ENCODE measurements at regions not wholly inside any gene's neighbourhood (a gene's known extent, or its start where the extent isn't known, plus 50 kb on each side); places are given as distances from the start of the nearest gene placed in this dataset.

GRCh38 chr1:5502311-5503194 lies 489.7 kb downstream of the NPHP4 start:
- TF ChIP-seq CTCF (conservative IDR thresholded peaks at IDR 0.05; ENCODE audit: low read depth, low read length) (no peak), EZH2 (IDR thresholded peaks at IDR 0.05; ENCODE audit: low read length, unreplicated experiment) (no peak)
